GM23338 (cell line): ENCODE measurements at regions not wholly inside any gene's neighbourhood (a gene's known extent, or its start where the extent isn't known, plus 50 kb on each side); places are given as distances from the start of the nearest gene placed in this dataset.

ENCODE experiments used
- ATAC-seq: fragments of 200-7000 bp; cut with Tn5 transposase; 3 replicates; pipeline ENCODE4 v1.9.1; 2020
- DNase-seq: peaks from one replicate; pipeline ENCODE4 v3.0.0-alpha.2; 2015; ENCODE audit warnings: low spot score
- H2AFZ ChIP-seq: fragments of 200-600 bp; sonication (generic); 2 replicates; pipeline ENCODE4 v1.8.0; 2016; ENCODE audit warnings: antibody characterized with exemption, mild to moderate bottlenecking, moderate library complexity
- H3F3A ChIP-seq: fragments of 200-600 bp; sonication (generic); replicated peaks from 2 replicates; pipeline ENCODE4 v1.8.0; 2017; ENCODE audit warnings: antibody characterized with exemption, mixed run types, low read depth
- H3K27ac ChIP-seq: fragments of 200-600 bp; sonication (generic); 2 replicates; pipeline ENCODE4 v1.6.1; 2016; ENCODE audit warnings: low read depth
- H3K27me3 ChIP-seq: fragments of 200-600 bp; sonication (generic); 2 replicates; pipeline ENCODE4 v1.8.0; 2016; ENCODE audit warnings: mild to moderate bottlenecking, mixed run types, moderate library complexity; ENCODE audit not compliant: insufficient read depth
- H3K36me3 ChIP-seq: fragments of 200-600 bp; sonication (generic); 2 replicates; pipeline ENCODE4 v1.8.0; 2016; ENCODE audit warnings: mild to moderate bottlenecking; ENCODE audit not compliant: insufficient read depth
- H3K4me1 ChIP-seq: fragments of 200-600 bp; sonication (generic); 2 replicates; pipeline ENCODE4 v1.8.0; 2016; ENCODE audit warnings: mild to moderate bottlenecking, moderate library complexity; ENCODE audit not compliant: insufficient read depth
- H3K4me2 ChIP-seq: fragments of 200-600 bp; sonication (generic); 2 replicates; pipeline ENCODE4 v1.7.1; 2017; ENCODE audit warnings: mixed run types
- H3K4me3 ChIP-seq: fragments of 200-600 bp; sonication (generic); 2 replicates; pipeline ENCODE4 v1.6.1; 2016; ENCODE audit warnings: mixed run types
- H3K79me2 ChIP-seq: fragments of 200-600 bp; sonication (generic); replicated peaks from 2 replicates; pipeline ENCODE4 v1.8.0; 2017; ENCODE audit warnings: mild to moderate bottlenecking; ENCODE audit not compliant: insufficient read depth
- H3K9me2 ChIP-seq: fragments of 200-600 bp; sonication (generic); 2 replicates; pipeline ENCODE4 v1.8.0; 2017; ENCODE audit not compliant: insufficient read depth
- H4K20me1 ChIP-seq: fragments of 200-600 bp; sonication (generic); replicated peaks from 2 replicates; pipeline ENCODE4 v1.8.0; 2017; ENCODE audit warnings: mild to moderate bottlenecking; ENCODE audit not compliant: insufficient read depth
- H3K27ac Mint-ChIP-seq: 2 replicates; pipeline ENCODE4 v1.8.0; 2020; ENCODE audit warnings: inconsistent platforms, mild to moderate bottlenecking, moderate library complexity, mixed read lengths
- H3K27me3 Mint-ChIP-seq: 3 replicates; pipeline ENCODE4 v1.8.0; 2022; ENCODE audit warnings: low read depth, mild to moderate bottlenecking, moderate library complexity, mixed read lengths, inconsistent platforms; ENCODE audit not compliant: insufficient read depth, poor library complexity
- H3K36me3 Mint-ChIP-seq: 3 replicates; pipeline ENCODE4 v1.8.0; 2021; ENCODE audit warnings: low read depth, mild to moderate bottlenecking, inconsistent platforms, moderate library complexity, mixed read lengths
- H3K4me1 Mint-ChIP-seq: 3 replicates; pipeline ENCODE4 v1.8.0; 2020; ENCODE audit warnings: mild to moderate bottlenecking, inconsistent platforms, mixed read lengths
- H3K4me3 Mint-ChIP-seq: 3 replicates; pipeline ENCODE4 v1.8.0; 2021; ENCODE audit warnings: moderate library complexity, mild to moderate bottlenecking, inconsistent platforms, mixed read lengths
- H3K9me3 Mint-ChIP-seq: 3 replicates; pipeline ENCODE4 v1.8.0; 2020; ENCODE audit warnings: moderate library complexity, mild to moderate bottlenecking, inconsistent platforms, mixed read lengths
- CREB1 ChIP-seq: fragments of 250-450 bp; sonication (Bioruptor Pico); IDR thresholded peaks from 2 replicates; pipeline ENCODE4 v1.5.0; 2020; ENCODE audit warnings: low read depth, mild to moderate bottlenecking, moderate library complexity
- CTCF ChIP-seq, 2 experiments: fragments of 200-600 bp in 1 of 2; sonication (generic) in 1 of 2; conservative IDR thresholded peaks; 2 replicates each; pipeline versions ENCODE4 v1.5.1 to v1.6.1; 2016 to 2017; ENCODE audit warnings: antibody characterized with exemption in 2 of 2, low read depth in 2 of 2, mild to moderate bottlenecking in 2 of 2, moderate library complexity in 1 of 2
- ETS1 ChIP-seq: IDR thresholded peaks from 2 replicates; pipeline ENCODE4 v1.6.1; 2016; ENCODE audit warnings: antibody characterized with exemption
- EZH2 ChIP-seq: fragments of 200-600 bp; sonication (generic); IDR thresholded peaks from one replicate; pipeline ENCODE4 v1.8.0; 2017; ENCODE audit warnings: antibody characterized with exemption, mild to moderate bottlenecking, low read depth; ENCODE audit not compliant: unreplicated experiment
- EZH2phosphoT487 ChIP-seq: fragments of 200-600 bp; sonication (generic); IDR thresholded peaks from one replicate; pipeline ENCODE4 v1.8.1; 2018; ENCODE audit warnings: antibody characterized with exemption; ENCODE audit not compliant: unreplicated experiment
- JUNB ChIP-seq: IDR thresholded peaks from one replicate; pipeline ENCODE4 v1.6.1; 2016; ENCODE audit warnings: antibody characterized with exemption; ENCODE audit not compliant: unreplicated experiment
- NANOG ChIP-seq: IDR thresholded peaks from 2 replicates; pipeline ENCODE4 v1.6.1; 2016; ENCODE audit warnings: antibody characterized with exemption, borderline replicate concordance
- POLR2AphosphoS5 ChIP-seq: IDR thresholded peaks from 2 replicates; pipeline ENCODE4 v1.6.1; 2016; ENCODE audit warnings: antibody characterized with exemption, low read depth
- REST ChIP-seq: IDR thresholded peaks from one replicate; pipeline ENCODE4 v1.6.1; 2018; ENCODE audit warnings: antibody characterized with exemption; ENCODE audit not compliant: unreplicated experiment
- STAT1 ChIP-seq: IDR thresholded peaks from one replicate; pipeline ENCODE4 v1.6.1; 2016; ENCODE audit warnings: antibody characterized with exemption; ENCODE audit not compliant: unreplicated experiment
- ZNF114 ChIP-seq: fragments of 250-450 bp; sonication (Bioruptor Pico); IDR thresholded peaks from 2 replicates; pipeline ENCODE4 v1.5.0; 2020; ENCODE audit warnings: mild to moderate bottlenecking, moderate library complexity
- ZNF331 ChIP-seq: fragments of 250-450 bp; sonication (Bioruptor Pico); IDR thresholded peaks from 2 replicates; pipeline ENCODE4 v1.5.0; 2020; ENCODE audit warnings: low read depth, mild to moderate bottlenecking, moderate library complexity

GRCh38 chr5:40021007-40021406 lies 596.2 kb upstream of the DAB2 start:
- H3K4me3 Mint-ChIP-seq = no peak overlapping the region
- no peaks in the 10 kb centered on the region for H3K4me1 Mint-ChIP-seq

GRCh38 chr5:40017918-40018317 lies 593.1 kb upstream of the DAB2 start:
- no peak overlapping the region for H3K4me3 Mint-ChIP-seq

More at GRCh38 chr5:40021007-40021406, 596.2 kb upstream of the DAB2 start:
- Mint-ChIP-seq H3K36me3 (no peaks in the 10 kb centered on the region; the same call in 2 of the 3 replicates), H3K27ac (no peak overlapping the region), H3K9me3 (peaks cover 17% of the 10 kb centered on the region), H3K27me3 (peaks cover 3% of the 10 kb centered on the region)
- H3K4me2 ChIP-seq = no peak overlapping the region
- no peak overlapping the region for H2AFZ ChIP-seq
- DNase-seq (no peak), ATAC-seq (no peak)
- no peak for TF ChIP-seq ZNF331
- no peak for TF ChIP-seq CREB1 (CRISPR knock-in tag)
- TF ChIP-seq CTCF (conservative IDR thresholded peaks at IDR 0.05; ENCODE audit: low read depth in 2 of 2) = no peak
- TF ChIP-seq EZH2 = no peak
- TF ChIP-seq STAT1 = no peak
- TF ChIP-seq EZH2phosphoT487 = no peak
- no peaks in the 10 kb centered on the region for H3K4me1 ChIP-seq
- no peaks in the 10 kb centered on the region for H3K79me2 ChIP-seq
- H3K27ac ChIP-seq = no peak overlapping the region
- H3F3A ChIP-seq = no peaks in the 10 kb centered on the region
- peaks cover 14% of the 10 kb centered on the region; the same call in 1 of the 2 replicates for H3K9me2 ChIP-seq
- no peak overlapping the region for H3K4me3 ChIP-seq
- H3K27me3 ChIP-seq = no peaks in the 10 kb centered on the region
- 0 out of 2 replicates have a peak, but pooled peaks cover 5% of the 10 kb centered on the region for H3K36me3 ChIP-seq
- H4K20me1 ChIP-seq = no peaks in the 10 kb centered on the region

GRCh38 chr5:40017135-40017534 lies 592.4 kb upstream of the DAB2 start:
- H3K9me3 Mint-ChIP-seq = peaks cover 26% of the 10 kb centered on the region; the same call in 2 of the 3 replicates
- Histone ChIP-seq H3K4me1 (no peaks in the 10 kb centered on the region), H4K20me1 (no peaks in the 10 kb centered on the region), H3K4me3 (no peak overlapping the region), H3K79me2 (no peaks in the 10 kb centered on the region), H3K36me3 (0 out of 2 replicates have a peak, but pooled peaks cover 5% of the 10 kb centered on the region), H2AFZ (no peak overlapping the region), H3K27ac (no peak overlapping the region), H3K27me3 (no peaks in the 10 kb centered on the region), H3K4me2 (no peak overlapping the region), H3K9me2 (no peaks in the 10 kb centered on the region; the same call in 1 of the 2 replicates), H3F3A (no peaks in the 10 kb centered on the region)
- DNase-seq = no peak
- H3K27ac Mint-ChIP-seq = no peak overlapping the region
- peaks cover 3% of the 10 kb centered on the region for H3K27me3 Mint-ChIP-seq
- no peak overlapping the region for H3K4me3 Mint-ChIP-seq
- no peak for ATAC-seq
- no peaks in the 10 kb centered on the region; the same call in 2 of the 3 replicates for H3K36me3 Mint-ChIP-seq
- no peaks in the 10 kb centered on the region for H3K4me1 Mint-ChIP-seq
- TF ChIP-seq CREB1 (CRISPR knock-in tag) (no peak), EZH2phosphoT487 (no peak), REST (no peak), ETS1 (no peak), ZNF114 (no peak), ZNF331 (no peak), POLR2AphosphoS5 (no peak), EZH2 (no peak)

More at GRCh38 chr5:40017918-40018317, 593.1 kb upstream of the DAB2 start:
- H3K27ac Mint-ChIP-seq = no peak overlapping the region
- DNase-seq (no peak), ATAC-seq (no peak)
- Histone ChIP-seq H3K4me1 (no peaks in the 10 kb centered on the region), H3K27ac (no peak overlapping the region), H3F3A (no peaks in the 10 kb centered on the region), H3K27me3 (no peaks in the 10 kb centered on the region), H3K4me3 (no peak overlapping the region), H3K36me3 (0 out of 2 replicates have a peak, but pooled peaks cover 5% of the 10 kb centered on the region), H3K9me2 (peaks cover 2% of the 10 kb centered on the region; the same call in 1 of the 2 replicates), H3K79me2 (no peaks in the 10 kb centered on the region), H2AFZ (no peak overlapping the region), H3K4me2 (no peak overlapping the region), H4K20me1 (no peaks in the 10 kb centered on the region)
- H3K9me3 Mint-ChIP-seq = peaks cover 23% of the 10 kb centered on the region; the same call in 2 of the 3 replicates
- peaks cover 3% of the 10 kb centered on the region for H3K27me3 Mint-ChIP-seq
- no peaks in the 10 kb centered on the region; the same call in 2 of the 3 replicates for H3K36me3 Mint-ChIP-seq
- no peak for TF ChIP-seq NANOG
- TF ChIP-seq JUNB = no peak
- no peak for TF ChIP-seq CREB1 (CRISPR knock-in tag)
- H3K4me1 Mint-ChIP-seq = no peaks in the 10 kb centered on the region
